ENCODE measurements at regions not wholly inside any gene's neighbourhood (a gene's known extent, or its start where the extent isn't known, plus 50 kb on each side); places are given as distances from the start of the nearest gene placed in this dataset.

DNA sequence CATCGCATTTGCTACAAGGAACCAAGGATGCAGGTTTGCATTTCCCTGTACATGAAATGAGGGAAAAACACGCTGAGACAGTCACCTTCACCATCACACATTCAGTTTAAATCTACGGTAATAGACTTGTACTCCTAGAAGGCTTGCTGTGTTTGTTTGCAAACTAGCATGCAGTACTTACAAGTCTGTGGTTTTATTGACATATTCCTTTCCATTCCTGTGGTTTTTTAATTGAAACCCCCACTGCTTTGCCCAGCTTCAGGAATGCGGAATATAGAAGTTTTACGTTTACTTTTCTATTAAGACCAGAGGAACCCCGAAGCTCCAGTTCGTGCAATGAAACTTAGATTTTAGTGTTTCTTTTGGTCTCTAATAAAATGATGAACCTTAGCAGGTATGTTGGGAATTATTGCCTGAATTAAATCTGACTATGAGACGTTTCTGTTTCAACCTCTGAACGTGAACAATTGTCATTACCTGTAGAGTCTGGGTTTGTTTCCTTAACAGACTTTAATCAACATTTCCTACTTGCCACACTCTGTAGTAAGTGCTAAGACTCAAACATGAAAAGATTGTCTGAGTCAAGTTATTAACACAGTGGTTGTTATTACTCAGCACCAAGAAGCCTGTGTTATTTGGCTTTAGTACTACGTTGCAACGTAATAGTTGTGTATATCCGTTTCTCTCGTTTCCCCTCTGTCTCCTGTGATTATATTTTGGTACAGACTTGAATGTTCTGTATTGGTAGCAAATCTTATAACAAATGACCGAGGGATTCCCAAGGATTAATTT lies 793.3 kb upstream of the GOT2 start:
- FAIRE-seq (no peak), ATAC-seq (no peak), DNase-seq (ENCODE audit: low read depth, low spot score) (no peak)
- no peaks in the 10 kb centered on the region for H3K79me2 ChIP-seq (ENCODE audit: control insufficient read depth, insufficient read depth, low read length)
- SMC1A ChIA-PET (ENCODE audit: uncharacterized antibody, unreplicated experiment), result no interaction called here
- no peaks in the 10 kb centered on the region for H3K36me3 ChIP-seq (ENCODE audit: control insufficient read depth in 2 of 2, insufficient read depth in 2 of 2, low read length in 1 of 2)
- CTCF ChIA-PET, result no interaction called here
- intact Hi-C loops (cut with micrococcal nuclease; ENCODE audit: unreplicated experiment), result no loop called here
- no peaks in the 10 kb centered on the region for H3K27me3 ChIP-seq (replicated peaks in 1 of 2; ENCODE audit: control insufficient read depth in 2 of 2, insufficient read depth in 2 of 2, low read length in 1 of 2)
- no peak overlapping the region for H3K9ac ChIP-seq (ENCODE audit: control insufficient read depth, insufficient read depth, low read length)
- BruUV-seq (replicated peaks), result no TSS peak
- no peaks in the 10 kb centered on the region for H3K4me1 ChIP-seq (ENCODE audit: control insufficient read depth, insufficient read depth, low read length)
- no peak overlapping the region for H2AFZ ChIP-seq (ENCODE audit: control insufficient read depth, low read depth, low read length)
- H3K4me2 ChIP-seq (ENCODE audit: control insufficient read depth, insufficient read depth), result no peak overlapping the region
- H3K4me3 ChIP-seq, result no peak overlapping the region
- WGBS (ENCODE audit: insufficient coverage, insufficient replicate concordance, low lambda C conversion rate, missing lambda C conversion rate), result 28% methylated on average over 14 of the region's 14 CpGs
- no peaks in the 10 kb centered on the region for H3K9me3 ChIP-seq (replicated peaks; ENCODE audit: control insufficient read depth, insufficient read depth, low read length)
- POLR2A ChIA-PET, result no interaction called here
- no peaks in the 10 kb centered on the region for H4K20me1 ChIP-seq (ENCODE audit: control insufficient read depth, insufficient read depth)
- RAD21 ChIA-PET (ENCODE audit: unreplicated experiment), result no interaction called here
- H3K27ac ChIP-seq (ENCODE audit: control insufficient read depth, insufficient read depth), result no peak overlapping the region
- in situ Hi-C loops (cut with MboI), result no loop called here
- TF ChIP-seq, protein P1, sequence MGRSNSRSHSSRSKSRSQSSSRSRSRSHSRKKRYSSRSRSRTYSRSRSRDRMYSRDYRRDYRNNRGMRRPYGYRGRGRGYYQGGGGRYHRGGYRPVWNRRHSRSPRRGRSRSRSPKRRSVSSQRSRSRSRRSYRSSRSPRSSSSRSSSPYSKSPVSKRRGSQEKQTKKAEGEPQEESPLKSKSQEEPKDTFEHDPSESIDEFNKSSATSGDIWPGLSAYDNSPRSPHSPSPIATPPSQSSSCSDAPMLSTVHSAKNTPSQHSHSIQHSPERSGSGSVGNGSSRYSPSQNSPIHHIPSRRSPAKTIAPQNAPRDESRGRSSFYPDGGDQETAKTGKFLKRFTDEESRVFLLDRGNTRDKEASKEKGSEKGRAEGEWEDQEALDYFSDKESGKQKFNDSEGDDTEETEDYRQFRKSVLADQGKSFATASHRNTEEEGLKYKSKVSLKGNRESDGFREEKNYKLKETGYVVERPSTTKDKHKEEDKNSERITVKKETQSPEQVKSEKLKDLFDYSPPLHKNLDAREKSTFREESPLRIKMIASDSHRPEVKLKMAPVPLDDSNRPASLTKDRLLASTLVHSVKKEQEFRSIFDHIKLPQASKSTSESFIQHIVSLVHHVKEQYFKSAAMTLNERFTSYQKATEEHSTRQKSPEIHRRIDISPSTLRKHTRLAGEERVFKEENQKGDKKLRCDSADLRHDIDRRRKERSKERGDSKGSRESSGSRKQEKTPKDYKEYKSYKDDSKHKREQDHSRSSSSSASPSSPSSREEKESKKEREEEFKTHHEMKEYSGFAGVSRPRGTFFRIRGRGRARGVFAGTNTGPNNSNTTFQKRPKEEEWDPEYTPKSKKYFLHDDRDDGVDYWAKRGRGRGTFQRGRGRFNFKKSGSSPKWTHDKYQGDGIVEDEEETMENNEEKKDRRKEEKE (IDR thresholded peaks at IDR 0.05), result no peak
- TF ChIP-seq RCOR1 (conservative IDR thresholded peaks at IDR 0.05; ENCODE audit: low read depth, low read length) (no peak), TCF7 (IDR thresholded peaks at IDR 0.05; ENCODE audit: borderline replicate concordance) (no peak), CHD4 (IDR thresholded peaks at IDR 0.05) (no peak), CBFB (IDR thresholded peaks at IDR 0.05; ENCODE audit: low read depth) (no peak), SPI1 (IDR thresholded peaks at IDR 0.05; ENCODE audit: borderline replicate concordance, insufficient read depth, low read depth, low read length) (no peak), TCF3 (IDR thresholded peaks at IDR 0.05; ENCODE audit: borderline replicate concordance, insufficient read depth, low read depth, low read length) (no peak), ATF7 (IDR thresholded peaks at IDR 0.05; ENCODE audit: low read depth) (no peak), YBX1 (IDR thresholded peaks at IDR 0.05) (no peak), HCFC1 (IDR thresholded peaks at IDR 0.05; ENCODE audit: low read length) (no peak), SMAD1 (IDR thresholded peaks at IDR 0.05; ENCODE audit: low read depth, partially characterized antibody) (no peak), EP300 (IDR thresholded peaks at IDR 0.05; ENCODE audit: borderline replicate concordance in 1 of 2, control insufficient read depth in 1 of 2, low read depth in 2 of 2, low read length in 2 of 2) (no peak), NR2C2 (IDR thresholded peaks at IDR 0.05; ENCODE audit: borderline replicate concordance, control insufficient read depth, insufficient read length, low read depth) (no peak)
- TF ChIP-seq, protein P2, sequence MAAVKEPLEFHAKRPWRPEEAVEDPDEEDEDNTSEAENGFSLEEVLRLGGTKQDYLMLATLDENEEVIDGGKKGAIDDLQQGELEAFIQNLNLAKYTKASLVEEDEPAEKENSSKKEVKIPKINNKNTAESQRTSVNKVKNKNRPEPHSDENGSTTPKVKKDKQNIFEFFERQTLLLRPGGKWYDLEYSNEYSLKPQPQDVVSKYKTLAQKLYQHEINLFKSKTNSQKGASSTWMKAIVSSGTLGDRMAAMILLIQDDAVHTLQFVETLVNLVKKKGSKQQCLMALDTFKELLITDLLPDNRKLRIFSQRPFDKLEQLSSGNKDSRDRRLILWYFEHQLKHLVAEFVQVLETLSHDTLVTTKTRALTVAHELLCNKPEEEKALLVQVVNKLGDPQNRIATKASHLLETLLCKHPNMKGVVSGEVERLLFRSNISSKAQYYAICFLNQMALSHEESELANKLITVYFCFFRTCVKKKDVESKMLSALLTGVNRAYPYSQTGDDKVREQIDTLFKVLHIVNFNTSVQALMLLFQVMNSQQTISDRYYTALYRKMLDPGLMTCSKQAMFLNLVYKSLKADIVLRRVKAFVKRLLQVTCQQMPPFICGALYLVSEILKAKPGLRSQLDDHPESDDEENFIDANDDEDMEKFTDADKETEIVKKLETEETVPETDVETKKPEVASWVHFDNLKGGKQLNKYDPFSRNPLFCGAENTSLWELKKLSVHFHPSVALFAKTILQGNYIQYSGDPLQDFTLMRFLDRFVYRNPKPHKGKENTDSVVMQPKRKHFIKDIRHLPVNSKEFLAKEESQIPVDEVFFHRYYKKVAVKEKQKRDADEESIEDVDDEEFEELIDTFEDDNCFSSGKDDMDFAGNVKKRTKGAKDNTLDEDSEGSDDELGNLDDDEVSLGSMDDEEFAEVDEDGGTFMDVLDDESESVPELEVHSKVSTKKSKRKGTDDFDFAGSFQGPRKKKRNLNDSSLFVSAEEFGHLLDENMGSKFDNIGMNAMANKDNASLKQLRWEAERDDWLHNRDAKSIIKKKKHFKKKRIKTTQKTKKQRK (IDR thresholded peaks at IDR 0.05; ENCODE audit: low read depth, low read length), result no peak
- TF ChIP-seq, protein P3, sequence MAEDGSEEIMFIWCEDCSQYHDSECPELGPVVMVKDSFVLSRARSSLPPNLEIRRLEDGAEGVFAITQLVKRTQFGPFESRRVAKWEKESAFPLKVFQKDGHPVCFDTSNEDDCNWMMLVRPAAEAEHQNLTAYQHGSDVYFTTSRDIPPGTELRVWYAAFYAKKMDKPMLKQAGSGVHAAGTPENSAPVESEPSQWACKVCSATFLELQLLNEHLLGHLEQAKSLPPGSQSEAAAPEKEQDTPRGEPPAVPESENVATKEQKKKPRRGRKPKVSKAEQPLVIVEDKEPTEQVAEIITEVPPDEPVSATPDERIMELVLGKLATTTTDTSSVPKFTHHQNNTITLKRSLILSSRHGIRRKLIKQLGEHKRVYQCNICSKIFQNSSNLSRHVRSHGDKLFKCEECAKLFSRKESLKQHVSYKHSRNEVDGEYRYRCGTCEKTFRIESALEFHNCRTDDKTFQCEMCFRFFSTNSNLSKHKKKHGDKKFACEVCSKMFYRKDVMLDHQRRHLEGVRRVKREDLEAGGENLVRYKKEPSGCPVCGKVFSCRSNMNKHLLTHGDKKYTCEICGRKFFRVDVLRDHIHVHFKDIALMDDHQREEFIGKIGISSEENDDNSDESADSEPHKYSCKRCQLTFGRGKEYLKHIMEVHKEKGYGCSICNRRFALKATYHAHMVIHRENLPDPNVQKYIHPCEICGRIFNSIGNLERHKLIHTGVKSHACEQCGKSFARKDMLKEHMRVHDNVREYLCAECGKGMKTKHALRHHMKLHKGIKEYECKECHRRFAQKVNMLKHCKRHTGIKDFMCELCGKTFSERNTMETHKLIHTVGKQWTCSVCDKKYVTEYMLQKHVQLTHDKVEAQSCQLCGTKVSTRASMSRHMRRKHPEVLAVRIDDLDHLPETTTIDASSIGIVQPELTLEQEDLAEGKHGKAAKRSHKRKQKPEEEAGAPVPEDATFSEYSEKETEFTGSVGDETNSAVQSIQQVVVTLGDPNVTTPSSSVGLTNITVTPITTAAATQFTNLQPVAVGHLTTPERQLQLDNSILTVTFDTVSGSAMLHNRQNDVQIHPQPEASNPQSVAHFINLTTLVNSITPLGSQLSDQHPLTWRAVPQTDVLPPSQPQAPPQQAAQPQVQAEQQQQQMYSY (CRISPR knock-in tag; IDR thresholded peaks at IDR 0.05), result no peak
